Amniotic stem cell (primary cell): ENCODE measurements at regions not wholly inside any gene's neighbourhood (a gene's known extent, or its start where the extent isn't known, plus 50 kb on each side); places are given as distances from the start of the nearest gene placed in this dataset.
"Not testable (repeated sequence)": the region's sequence is repeated elsewhere in the genome, so short reads cannot be mapped to it uniquely, and the experiment has no call there.

ENCODE experiments used
- DNase-seq: peaks from one replicate; lab custom pipeline; 2025; lab: John Stamatoyannopoulos, UW

DNA sequence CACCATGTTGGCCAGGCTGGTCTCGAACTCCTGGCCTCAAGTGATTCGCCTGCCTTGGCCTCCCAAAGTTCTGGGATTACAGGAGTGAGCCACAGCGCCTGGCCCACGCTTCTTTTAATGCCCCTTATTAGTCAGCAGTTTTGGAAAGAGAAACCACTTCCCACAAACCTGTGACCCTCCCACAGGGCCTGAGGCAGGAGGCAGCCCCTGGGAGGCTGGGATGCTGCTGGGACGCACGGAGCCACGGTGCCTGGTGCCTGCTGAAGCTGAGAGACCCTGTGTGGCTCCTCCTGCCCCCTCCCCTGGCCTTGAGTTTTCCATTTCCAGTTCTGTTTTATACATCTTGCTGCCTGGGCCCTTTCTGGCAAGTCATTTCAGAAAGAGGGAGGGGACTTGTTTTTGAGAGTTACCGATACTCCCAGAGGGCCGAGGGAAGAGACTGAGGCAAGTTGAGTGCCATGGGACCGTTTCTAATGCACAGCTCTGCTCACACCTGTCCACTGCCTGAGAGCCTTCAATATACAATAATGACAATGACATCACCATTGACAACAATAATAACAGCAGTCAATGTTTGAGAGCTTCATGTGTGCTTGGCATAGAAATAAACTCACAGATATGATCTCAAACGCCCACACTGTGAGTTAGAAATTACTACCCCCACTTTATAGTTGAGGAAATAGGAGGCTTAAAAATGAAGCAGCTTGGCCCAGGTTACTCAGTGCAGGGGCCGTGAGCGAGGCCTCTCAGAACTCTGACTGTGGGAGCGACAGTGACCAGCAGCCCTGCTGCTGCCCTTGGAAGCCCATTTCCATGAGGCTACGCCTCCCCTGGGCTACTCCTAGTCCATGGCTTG lies 78.1 kb upstream of the YWHAQ start:
- DNase-seq: no peak

GRCh38 chr2:9709539-9710285 lies 78.9 kb upstream of the YWHAQ start:
- no peak for DNase-seq

- no peak for DNase-seq
Observed at GRCh38 chr2:9710311-9710710, 79.5 kb upstream of the YWHAQ start.

DNA sequence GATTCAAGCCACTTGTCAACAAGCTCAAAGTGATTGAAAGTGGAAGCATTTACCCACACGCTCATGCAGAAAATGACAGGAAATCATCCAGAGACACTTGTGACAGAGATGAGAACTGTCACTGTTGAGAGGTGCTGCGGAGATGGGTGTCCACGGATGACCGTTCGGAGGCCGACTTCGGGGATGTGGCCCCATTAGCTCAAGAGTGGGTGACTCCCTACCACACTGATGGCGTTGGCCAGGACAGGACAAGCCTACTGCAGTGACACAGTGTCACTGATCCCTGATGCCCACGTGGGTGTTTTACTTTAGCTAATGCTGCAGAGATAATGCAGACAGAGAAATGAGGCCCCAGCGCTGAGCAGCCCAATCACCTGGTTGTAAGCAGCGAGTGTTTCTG lies 81.5 kb upstream of the YWHAQ start:
- DNase-seq: no peak

GRCh38 chr2:9714630-9715214 lies 83.9 kb upstream of the YWHAQ start:
- DNase-seq: no peak

- no peak for DNase-seq
Observed at GRCh38 chr2:9715238-9715637, 84.4 kb upstream of the YWHAQ start.

DNA sequence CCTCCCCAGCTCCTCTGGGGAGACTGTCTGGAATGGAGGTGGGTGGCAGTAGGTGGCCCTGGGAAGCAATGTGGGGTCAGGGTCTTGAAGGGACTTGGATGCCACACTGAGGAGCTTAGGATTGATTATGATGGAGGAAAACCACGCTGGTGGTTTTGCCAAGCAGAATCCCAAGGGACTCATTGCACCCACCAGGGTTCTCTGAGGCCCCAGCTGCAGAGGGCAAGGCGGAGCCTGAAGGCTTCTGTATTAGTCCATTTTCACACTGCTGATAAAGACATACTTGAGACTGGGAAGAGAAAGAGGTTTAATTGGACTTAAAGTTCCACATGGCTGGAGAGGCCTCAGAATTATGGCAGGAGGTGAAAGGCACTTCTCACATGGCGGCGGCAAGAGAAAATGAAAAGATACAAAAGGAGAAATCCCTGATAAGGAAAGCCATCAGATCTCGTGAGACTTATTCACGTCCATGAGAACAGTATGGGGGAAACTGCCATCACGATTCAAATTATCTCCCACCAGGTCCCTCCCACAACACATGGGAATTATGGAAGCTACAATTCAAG lies 87.2 kb upstream of the YWHAQ start:
- no peak for DNase-seq

DNA sequence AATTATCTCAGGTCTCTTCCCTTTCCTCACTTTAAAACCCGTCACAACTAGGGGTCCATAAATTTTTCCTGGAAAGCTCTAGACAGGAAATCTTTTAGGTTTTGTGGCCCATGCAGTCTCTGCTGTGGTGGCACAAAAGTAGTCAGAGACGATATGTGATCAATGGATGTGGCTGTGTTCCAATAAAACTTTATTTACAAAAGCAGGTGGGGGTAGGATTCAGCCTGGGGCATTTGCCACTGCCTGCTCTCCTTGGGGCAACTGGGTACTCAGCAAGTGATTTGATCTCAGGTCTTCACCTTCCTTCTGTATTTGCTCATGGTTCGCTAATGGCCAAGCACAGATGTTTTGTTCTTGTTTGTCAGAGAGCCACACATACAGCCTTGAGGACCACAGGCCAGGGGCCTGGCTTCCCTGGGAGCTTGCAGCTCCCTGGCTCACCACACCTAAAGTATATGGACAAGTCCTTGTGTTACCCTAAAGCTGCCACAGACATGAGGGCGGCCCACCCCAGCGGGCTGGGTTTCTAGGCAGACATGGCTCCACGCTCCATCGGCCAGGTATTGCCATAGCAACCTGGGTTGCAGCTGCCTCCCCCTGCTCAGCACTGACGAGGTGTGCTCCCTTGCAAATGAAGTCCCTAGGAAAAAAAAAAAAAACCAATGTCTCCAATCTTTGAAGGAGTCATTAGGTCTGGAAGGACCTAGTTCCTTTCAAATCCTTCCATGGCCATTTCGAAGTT lies 89.7 kb upstream of the YWHAQ start:
- DNase-seq: no peak

- no peak for DNase-seq
Observed at GRCh38 chr2:9721344-9721743, 90.5 kb upstream of the YWHAQ start.

GRCh38 chr2:9722451-9722850 lies 91.7 kb upstream of the YWHAQ start:
- no peak for DNase-seq

GRCh38 chr2:9724565-9724964 lies 93.8 kb upstream of the YWHAQ start:
- DNase-seq: no peak

- DNase-seq: no peak
Observed at GRCh38 chr2:9725106-9725505, 94.3 kb upstream of the YWHAQ start.

DNA sequence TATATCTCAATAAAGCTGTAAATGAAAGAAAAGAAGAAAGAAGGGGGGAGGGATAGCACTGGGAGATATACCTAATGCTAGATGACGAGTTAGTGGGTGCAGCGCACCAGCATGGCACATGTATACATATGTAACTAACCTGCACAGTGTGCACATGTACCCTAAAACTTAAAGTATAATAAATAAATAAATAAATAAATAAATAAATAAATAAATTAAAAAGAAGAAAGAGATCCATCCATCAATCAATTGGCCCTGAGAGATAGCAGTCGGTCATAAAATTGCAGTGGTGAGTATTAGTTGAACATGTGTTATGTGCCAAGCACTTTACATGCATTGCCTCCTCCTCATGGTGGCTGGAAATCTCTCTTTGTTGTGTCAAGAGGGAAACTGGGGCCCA lies 95.2 kb upstream of the YWHAQ start:
- DNase-seq: not testable (repeated sequence)

- not testable (repeated sequence) for DNase-seq
Observed at GRCh38 chr2:9730523-9730922, 99.7 kb upstream of the YWHAQ start.

DNA sequence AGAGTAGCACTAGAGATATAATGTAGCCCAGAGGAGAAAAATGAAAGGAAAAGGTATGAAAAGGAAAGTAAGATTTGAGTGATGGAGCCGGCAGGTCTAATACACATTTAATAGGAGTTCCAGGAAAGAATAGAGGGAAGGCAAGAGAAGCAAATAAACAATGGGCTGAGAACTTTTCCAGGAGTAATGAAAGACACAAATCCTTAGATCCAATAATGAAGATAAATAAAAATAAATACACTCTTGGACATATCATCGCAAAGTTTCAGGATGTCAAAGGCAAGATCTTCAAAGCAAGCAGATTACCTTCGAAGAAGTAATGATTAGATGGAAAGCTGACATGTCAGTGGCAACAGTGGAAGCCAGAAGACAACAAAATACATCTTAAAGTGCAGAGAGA lies 102.0 kb upstream of the YWHAQ start:
- no peak for DNase-seq

DNA sequence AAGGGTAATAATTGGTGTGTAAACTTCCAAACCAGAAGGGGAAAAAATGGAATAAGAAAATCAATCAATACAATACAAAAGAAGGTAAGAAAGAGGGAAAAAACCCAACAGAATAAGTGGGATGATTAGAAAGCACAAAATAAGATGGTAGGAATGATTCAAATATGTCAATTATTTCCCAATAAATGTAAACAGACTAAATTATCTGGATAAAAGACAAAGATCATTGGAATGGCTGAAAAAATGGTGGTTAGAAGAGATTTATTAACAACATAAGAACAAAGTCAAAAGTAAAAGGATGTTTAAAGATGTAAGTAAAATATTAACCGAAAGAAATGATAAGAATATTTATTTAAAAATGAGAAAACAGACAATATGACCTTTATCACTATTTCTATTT lies 103.5 kb upstream of the YWHAQ start:
- DNase-seq: no peak

DNA sequence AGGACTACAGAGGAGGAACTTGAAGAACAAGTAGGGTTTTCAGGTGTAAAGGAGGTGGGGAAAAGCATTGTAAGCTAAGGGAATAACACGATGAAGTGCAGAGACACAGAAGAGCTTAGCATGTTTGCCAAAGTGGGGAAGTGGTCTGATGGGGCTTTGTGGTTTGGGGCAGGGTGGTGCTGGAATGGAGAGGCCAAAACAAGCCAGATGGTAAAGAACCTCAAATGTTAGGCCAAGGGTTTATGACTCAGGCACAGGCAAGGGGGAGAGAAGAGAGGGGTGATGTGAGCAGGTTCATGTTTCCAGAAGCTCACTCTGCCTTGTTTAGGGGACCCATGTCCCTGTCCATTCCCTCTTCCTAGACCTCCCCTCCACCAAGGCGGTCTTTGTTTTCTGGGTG lies 104.5 kb upstream of the YWHAQ start:
- no peak for DNase-seq

DNA sequence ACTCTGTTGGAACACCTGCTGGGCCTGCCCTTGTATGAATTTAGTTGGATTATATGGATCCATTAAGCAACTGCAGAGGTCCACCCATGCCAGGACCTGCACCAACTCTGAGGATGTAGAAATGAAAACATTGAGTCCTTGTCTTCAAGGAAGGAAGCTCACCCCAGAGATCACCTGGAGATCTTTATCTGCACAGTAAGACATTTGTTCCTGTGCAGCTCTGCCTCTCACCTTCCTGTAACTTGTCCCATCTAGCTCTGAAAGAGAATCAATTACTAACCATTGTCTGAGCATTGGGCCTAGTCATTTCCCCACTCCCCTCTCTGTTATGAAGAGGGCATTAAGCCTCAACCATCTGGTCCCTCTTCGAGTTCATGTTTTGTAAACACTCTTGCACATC lies 105.2 kb upstream of the YWHAQ start:
- no peak for DNase-seq

GRCh38 chr2:9737053-9737875 lies 106.0 kb upstream of the TAF1B start:
- DNase-seq: no peak

- DNase-seq: no peak
Observed at GRCh38 chr2:9738062-9738461, 105.2 kb upstream of the TAF1B start.
